ENCODE measurements at regions not wholly inside any gene's neighbourhood (a gene's known extent, or its start where the extent isn't known, plus 50 kb on each side); places are given as distances from the start of the nearest gene placed in this dataset.
"Not testable (repeated sequence)": the region's sequence is repeated elsewhere in the genome, so short reads cannot be mapped to it uniquely, and the experiment has no call there.

DNA sequence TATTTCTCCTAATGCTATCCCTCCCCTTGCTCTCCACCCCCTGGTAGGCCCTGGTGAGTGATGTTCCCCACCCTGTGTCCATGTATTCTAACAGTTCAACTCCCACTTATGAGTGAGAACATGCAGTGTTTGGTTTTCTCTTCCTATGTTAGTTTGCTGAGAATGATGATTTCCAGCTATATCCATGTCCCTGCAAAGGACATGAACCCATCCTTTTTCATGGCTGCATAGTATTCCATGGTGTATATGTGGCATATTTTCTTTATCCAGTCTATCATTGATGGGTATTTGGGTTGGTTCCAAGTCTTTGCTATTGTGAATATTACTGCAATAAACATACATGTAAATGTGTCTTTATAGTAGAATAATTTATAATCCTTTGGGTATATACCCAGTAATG lies 540.3 kb downstream of the TMTC2 start:
- H3K4ac ChIP-seq (replicated peaks; ENCODE audit: insufficient read length, low read depth, low read length); H3K4me3 ChIP-seq (ENCODE audit: extremely low read depth in 1 of 4, insufficient read depth in 2 of 4, low read depth in 3 of 4, low read length in 4 of 4); H3K18ac ChIP-seq (ENCODE audit: extremely low read depth, low read length); H3K14ac ChIP-seq (ENCODE audit: insufficient read length); H3K56ac ChIP-seq (replicated peaks; ENCODE audit: insufficient read length, low read depth, low read length); H3K36me3 ChIP-seq (ENCODE audit: control insufficient read depth in 2 of 4, insufficient read depth in 4 of 4, low read length in 3 of 4); H3K9ac ChIP-seq (replicated peaks in 1 of 4; ENCODE audit: extremely low read depth in 1 of 4, low read depth in 3 of 4, low read length in 3 of 4); FAIRE-seq; H3K23me2 ChIP-seq (ENCODE audit: low read depth, low read length); H2BK15ac ChIP-seq (ENCODE audit: low read length); H4K8ac ChIP-seq (ENCODE audit: extremely low read depth, insufficient read depth, low read length); H3K4me2 ChIP-seq (ENCODE audit: insufficient read depth in 1 of 2, low read depth in 2 of 2, low read length in 2 of 2); DNase-seq (ENCODE audit: low read depth in 1 of 2, low spot score in 2 of 2); H3K79me2 ChIP-seq (ENCODE audit: control insufficient read depth in 1 of 2, insufficient read depth in 2 of 2, low read length in 2 of 2); H3K27me3 ChIP-seq (replicated peaks in 1 of 4; ENCODE audit: control insufficient read depth in 3 of 4, extremely low read depth in 1 of 4, insufficient read depth in 3 of 4, low read length in 3 of 4); H2AFZ ChIP-seq (ENCODE audit: low read length); H3K9me3 ChIP-seq (ENCODE audit: insufficient read depth in 2 of 2, low read depth in 1 of 2, low read length in 1 of 2); H2BK20ac ChIP-seq (ENCODE audit: low read length); H3K23ac ChIP-seq (ENCODE audit: insufficient read length); H4K20me1 ChIP-seq (replicated peaks in 1 of 2; ENCODE audit: control insufficient read depth in 1 of 2, insufficient read depth in 2 of 2, low read length in 2 of 2); POLR2A ChIA-PET (ENCODE audit: partially characterized antibody); H3K79me1 ChIP-seq (ENCODE audit: low read depth, low read length); CTCF ChIA-PET (ENCODE audit: partially characterized antibody); H3K27ac ChIP-seq (ENCODE audit: low read depth, low read length); H2BK12ac ChIP-seq (ENCODE audit: low read depth, low read length); H2AK5ac ChIP-seq (ENCODE audit: low read depth, low read length); H2BK5ac ChIP-seq (ENCODE audit: low read depth, low read length); H3K4me1 ChIP-seq (replicated peaks in 1 of 4; ENCODE audit: control insufficient read depth in 3 of 4, insufficient read depth in 4 of 4, low read length in 3 of 4); H4K5ac ChIP-seq (ENCODE audit: insufficient read length, low read depth, low read length); H2BK120ac ChIP-seq (replicated peaks; ENCODE audit: low read depth, low read length); H4K91ac ChIP-seq (replicated peaks; ENCODE audit: insufficient read length, low read length): not testable (repeated sequence)

Data from H1 (cell line).